ENCODE measurements at regions not wholly inside any gene's neighbourhood (a gene's known extent, or its start where the extent isn't known, plus 50 kb on each side); places are given as distances from the start of the nearest gene placed in this dataset.
A peak's percentile ranks its signal among the peaks of the same experiment; 100 is the strongest.

DNA sequence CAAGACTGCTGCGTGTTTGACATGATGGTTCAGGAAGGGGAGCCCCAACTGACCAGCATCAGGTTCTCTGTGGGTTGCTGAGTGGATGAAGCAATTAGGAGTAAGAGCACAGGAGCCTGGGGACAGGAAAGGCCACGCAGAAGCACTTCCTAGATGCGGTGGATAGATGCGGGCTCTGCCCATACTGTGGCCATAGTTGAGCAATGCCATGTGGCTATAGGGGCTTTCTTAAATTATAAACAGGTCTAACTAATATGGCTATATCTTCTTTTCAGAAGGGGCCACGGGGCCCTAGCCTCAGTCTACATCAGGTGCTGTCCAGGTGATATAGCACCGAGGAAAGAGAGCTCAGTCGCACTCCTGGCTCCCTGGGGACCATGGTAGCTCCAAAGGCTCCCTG lies 198.6 kb downstream of the GADD45G start:
- DNase-seq (ENCODE audit: low read depth in 2 of 2), result no peak
- TF ChIP-seq, protein P1, sequence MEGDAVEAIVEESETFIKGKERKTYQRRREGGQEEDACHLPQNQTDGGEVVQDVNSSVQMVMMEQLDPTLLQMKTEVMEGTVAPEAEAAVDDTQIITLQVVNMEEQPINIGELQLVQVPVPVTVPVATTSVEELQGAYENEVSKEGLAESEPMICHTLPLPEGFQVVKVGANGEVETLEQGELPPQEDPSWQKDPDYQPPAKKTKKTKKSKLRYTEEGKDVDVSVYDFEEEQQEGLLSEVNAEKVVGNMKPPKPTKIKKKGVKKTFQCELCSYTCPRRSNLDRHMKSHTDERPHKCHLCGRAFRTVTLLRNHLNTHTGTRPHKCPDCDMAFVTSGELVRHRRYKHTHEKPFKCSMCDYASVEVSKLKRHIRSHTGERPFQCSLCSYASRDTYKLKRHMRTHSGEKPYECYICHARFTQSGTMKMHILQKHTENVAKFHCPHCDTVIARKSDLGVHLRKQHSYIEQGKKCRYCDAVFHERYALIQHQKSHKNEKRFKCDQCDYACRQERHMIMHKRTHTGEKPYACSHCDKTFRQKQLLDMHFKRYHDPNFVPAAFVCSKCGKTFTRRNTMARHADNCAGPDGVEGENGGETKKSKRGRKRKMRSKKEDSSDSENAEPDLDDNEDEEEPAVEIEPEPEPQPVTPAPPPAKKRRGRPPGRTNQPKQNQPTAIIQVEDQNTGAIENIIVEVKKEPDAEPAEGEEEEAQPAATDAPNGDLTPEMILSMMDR (IDR thresholded peaks at IDR 0.05; ENCODE audit: low read depth, low read length), result no peak
- no peak overlapping the region for H3K4me3 ChIP-seq (replicated peaks in 1 of 2; ENCODE audit: low read depth in 2 of 2, low read length in 2 of 2)

DNA sequence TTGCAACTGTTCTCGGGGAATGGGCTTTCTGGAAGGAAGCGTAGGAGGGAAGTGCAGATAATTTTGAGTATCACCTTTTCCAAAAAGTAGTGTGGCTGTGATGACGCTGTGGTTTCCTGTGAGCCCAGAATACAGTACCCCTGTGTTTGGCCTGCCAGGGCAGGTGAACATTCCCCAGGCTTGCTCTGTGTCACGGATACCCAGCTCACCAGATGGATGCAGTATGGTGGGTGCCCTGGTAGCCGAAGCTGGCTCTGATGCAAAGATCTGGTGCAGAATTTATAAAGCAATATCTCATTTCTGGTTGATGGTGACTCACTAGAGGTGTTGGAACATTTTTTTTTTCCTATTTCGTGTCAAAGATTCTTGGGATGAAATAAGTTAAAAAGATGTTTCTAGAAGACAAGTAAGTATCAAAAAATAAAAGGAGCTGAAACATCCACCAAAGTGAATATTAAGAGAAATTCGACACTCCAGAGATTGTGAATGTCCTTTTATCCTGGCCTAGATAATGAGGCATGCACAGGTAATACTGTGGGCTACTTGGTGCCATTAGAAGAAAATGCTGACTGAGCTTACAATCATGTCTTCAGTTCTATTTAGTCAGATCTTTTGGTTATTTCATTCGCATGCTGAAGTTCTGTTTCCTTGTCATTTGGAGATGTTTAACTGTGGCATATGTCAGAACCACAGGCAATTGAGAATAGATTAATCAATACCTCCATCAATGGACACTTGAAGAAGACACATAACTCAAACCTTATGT lies 200.1 kb downstream of the GADD45G start:
- no peak for DNase-seq (ENCODE audit: low read depth in 2 of 2)
- TF ChIP-seq, protein P1 (IDR thresholded peaks at IDR 0.05; ENCODE audit: low read depth, low read length), result no peak
- H3K4me3 ChIP-seq (replicated peaks in 1 of 2; ENCODE audit: low read depth in 2 of 2, low read length in 2 of 2), result no peak overlapping the region

DNA sequence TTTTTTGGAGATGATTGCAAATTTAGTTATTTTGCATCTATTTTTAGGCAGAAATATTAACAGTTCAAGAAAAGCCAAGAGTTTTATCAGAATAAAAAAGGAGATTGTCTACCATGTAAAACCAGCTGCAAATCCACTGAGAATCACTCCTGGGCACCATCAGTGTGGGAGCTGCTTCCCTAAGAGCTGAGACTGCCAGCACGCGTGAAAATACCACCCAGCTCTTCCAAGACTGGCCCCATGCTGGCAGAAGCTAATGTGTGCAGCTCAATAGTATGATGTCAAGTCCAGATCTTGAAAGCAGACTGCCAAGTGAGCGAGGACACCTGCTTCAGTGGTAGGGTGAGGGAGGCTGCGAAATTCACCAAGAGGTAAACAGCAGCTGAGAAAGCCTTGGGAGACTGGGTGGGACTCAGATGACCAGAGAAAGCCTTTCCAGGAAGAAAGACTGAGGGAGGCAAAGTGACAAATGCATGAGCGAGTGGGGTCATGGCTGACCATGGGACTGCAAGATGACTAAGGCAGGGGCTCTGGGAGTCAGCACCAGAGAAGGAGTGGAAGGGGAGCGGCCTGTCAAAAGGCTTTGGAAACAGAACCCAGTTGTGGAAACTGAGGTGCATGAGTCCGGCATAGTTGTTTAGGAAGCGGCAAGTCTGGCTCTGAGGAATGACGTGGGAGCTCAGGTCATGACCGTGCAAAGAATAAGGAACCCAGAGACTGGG lies 200.9 kb downstream of the GADD45G start:
- TF ChIP-seq, protein P1 (IDR thresholded peaks at IDR 0.05; ENCODE audit: low read depth, low read length), result no peak

DNA sequence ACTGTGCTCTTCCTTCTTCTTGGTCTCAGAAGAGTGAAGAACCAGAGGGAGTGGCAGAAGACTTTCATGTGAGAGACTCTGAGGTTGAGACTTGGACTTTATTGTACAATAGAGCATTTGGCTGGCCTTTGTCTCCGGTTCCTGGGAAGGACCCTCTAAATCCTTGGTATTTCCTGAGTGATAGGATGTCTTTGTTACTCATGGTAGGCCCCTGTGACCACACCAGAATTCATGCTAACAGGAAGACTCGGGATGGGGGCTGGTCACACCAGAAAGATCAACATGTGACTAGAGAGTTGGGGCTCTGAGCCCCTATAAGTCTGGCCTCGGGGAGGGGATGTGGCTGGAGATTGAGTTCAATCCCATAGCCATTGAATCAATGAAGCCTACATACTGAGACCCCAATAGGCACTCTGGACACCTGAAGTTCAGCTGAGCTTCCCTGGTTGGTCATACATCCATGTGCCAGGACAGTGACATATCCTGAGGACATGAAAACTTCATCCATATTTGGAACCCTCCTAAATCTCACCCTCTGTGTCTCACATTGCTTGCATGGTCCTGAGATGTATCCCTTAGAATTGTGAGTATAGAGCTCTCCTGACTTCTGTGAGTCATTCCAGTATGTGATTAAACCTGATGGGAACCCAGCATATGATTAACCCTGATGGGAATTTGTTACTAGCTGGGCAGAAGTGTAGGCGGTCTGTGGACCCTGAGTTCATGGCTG lies 201.7 kb downstream of the GADD45G start:
- TF ChIP-seq, protein P1 (IDR thresholded peaks at IDR 0.05; ENCODE audit: low read depth, low read length), result no peak
- DNase-seq (ENCODE audit: low read depth in 2 of 2), result peak; percentile 6 to 19
- no peak overlapping the region for H3K4me3 ChIP-seq (replicated peaks in 1 of 2; ENCODE audit: low read depth in 2 of 2, low read length in 2 of 2)

More for the DNA sequence above, 200.9 kb downstream of the GADD45G start:
- H3K4me3 ChIP-seq (replicated peaks in 1 of 2; ENCODE audit: low read depth in 2 of 2, low read length in 2 of 2), result no peak overlapping the region
- no peak for DNase-seq (ENCODE audit: low read depth in 2 of 2)

DNA sequence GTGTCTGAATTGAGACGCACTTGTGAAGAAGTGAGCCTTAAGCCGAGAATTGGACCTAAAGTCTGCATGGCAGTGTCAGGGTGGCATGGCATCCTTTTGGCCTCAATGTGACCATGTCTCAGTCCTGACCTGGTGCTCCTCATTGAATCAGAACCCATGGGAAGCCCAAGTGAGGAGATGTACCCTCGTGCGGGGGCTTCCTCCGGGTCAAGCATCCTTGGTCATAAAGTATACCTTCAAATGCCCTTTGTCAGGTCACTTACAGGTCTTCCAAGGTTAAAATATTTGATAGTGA lies 202.2 kb downstream of the GADD45G start:
- no peak overlapping the region for H3K4me3 ChIP-seq (replicated peaks in 1 of 2; ENCODE audit: low read depth in 2 of 2, low read length in 2 of 2)
- DNase-seq (ENCODE audit: low read depth in 2 of 2), result no peak
- TF ChIP-seq, protein P1 (IDR thresholded peaks at IDR 0.05; ENCODE audit: low read depth, low read length), result no peak

DNA sequence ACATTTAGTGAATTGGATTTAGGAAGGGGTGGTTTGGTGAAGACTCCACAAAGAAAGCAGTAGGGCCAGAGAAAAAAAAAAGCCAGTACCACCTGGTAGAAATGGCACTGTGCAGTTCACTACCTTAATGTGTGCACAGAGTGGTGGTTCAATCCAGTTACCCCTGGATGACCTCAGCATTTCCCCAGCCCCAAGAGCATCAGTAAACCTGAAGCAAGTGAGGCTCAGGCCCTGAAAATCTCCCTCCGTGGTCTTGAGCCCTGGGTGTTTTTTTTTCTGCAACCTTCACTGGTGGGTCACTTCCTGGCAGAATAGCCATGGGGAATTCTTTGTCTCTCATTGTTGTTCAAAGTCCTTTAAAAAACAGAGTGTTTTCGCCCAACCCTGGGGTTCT lies 202.9 kb downstream of the GADD45G start:
- no peak for DNase-seq (ENCODE audit: low read depth in 2 of 2)
- H3K4me3 ChIP-seq (replicated peaks in 1 of 2; ENCODE audit: low read depth in 2 of 2, low read length in 2 of 2), result no peak overlapping the region
- TF ChIP-seq, protein P1 (IDR thresholded peaks at IDR 0.05; ENCODE audit: low read depth, low read length), result no peak
